BJ (cell line): ENCODE measurements at regions not wholly inside any gene's neighbourhood (a gene's known extent, or its start where the extent isn't known, plus 50 kb on each side); places are given as distances from the start of the nearest gene placed in this dataset.

Source experiments
- CTCF ChIA-PET: fragments of 350-600 bp; formaldehyde crosslinking; extraction: SDS; loops from one replicate; lab custom pipeline; 2021; ENCODE audit warnings: antibody characterized with exemption, inconsistent platforms; lab: Yijun Ruan, JAX
- POLR2A ChIA-PET: fragments of 300-600 bp; sonication (Branson Sonifier 250); formaldehyde crosslinking; extraction: SDS; loops from one replicate; lab custom pipeline; 2021; ENCODE audit warnings: antibody characterized with exemption; lab: Charles Lee
- DNase-seq: peaks from one replicate; pipeline ENCODE4 v3.0.0-alpha.2; 2011; ENCODE audit warnings: low read depth
- H3K27me3 ChIP-seq: 2 replicates; pipeline ENCODE4 v1.6.0; 2011; ENCODE audit warnings: low read length; ENCODE audit not compliant: control insufficient read depth, insufficient read depth
- H3K36me3 ChIP-seq: 2 replicates; pipeline ENCODE4 v1.5.1; 2011; ENCODE audit warnings: low read length; ENCODE audit not compliant: control insufficient read depth, insufficient read depth
- H3K4me3 ChIP-seq: 2 replicates; pipeline ENCODE4 v1.5.1; 2011; ENCODE audit warnings: low read depth, mild to moderate bottlenecking, control low read depth, low read length
- TF ChIP-seq, protein P1 (sequence below): IDR thresholded peaks from 2 replicates; pipeline ENCODE4 v1.5.1; 2011; ENCODE audit warnings: low read depth, mild to moderate bottlenecking, control low read depth, inconsistent platforms, low read length, moderate library complexity; ENCODE audit not compliant: insufficient read depth

DNA sequence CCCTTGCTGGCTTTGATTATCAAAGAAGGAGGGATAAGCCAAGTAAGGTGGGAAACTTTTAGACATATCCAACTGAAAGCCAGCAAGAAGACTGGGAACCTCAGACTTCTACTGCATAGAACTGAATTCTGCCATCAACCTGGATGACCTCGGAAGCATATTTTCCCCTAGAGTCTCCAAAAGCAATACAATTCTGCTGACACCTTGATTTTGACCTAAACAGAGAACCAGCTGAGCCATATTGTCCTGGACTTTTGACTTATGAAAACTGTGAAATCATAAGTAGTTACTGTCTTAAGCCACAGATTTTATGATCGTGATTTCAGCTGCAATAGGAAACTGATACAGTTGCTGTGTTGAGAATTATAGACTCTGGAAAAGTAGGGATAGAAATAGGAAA lies 227.6 kb downstream of the PCDH20 start:
- ChIA-PET POLR2A (no interaction called here), CTCF (no interaction called here)
- DNase-seq: no peak
- no peaks in the 10 kb centered on the region for H3K36me3 ChIP-seq
- H3K27me3 ChIP-seq: no peaks in the 10 kb centered on the region
- no peak overlapping the region for H3K4me3 ChIP-seq
- TF ChIP-seq, protein P1, sequence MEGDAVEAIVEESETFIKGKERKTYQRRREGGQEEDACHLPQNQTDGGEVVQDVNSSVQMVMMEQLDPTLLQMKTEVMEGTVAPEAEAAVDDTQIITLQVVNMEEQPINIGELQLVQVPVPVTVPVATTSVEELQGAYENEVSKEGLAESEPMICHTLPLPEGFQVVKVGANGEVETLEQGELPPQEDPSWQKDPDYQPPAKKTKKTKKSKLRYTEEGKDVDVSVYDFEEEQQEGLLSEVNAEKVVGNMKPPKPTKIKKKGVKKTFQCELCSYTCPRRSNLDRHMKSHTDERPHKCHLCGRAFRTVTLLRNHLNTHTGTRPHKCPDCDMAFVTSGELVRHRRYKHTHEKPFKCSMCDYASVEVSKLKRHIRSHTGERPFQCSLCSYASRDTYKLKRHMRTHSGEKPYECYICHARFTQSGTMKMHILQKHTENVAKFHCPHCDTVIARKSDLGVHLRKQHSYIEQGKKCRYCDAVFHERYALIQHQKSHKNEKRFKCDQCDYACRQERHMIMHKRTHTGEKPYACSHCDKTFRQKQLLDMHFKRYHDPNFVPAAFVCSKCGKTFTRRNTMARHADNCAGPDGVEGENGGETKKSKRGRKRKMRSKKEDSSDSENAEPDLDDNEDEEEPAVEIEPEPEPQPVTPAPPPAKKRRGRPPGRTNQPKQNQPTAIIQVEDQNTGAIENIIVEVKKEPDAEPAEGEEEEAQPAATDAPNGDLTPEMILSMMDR: no peak

DNA sequence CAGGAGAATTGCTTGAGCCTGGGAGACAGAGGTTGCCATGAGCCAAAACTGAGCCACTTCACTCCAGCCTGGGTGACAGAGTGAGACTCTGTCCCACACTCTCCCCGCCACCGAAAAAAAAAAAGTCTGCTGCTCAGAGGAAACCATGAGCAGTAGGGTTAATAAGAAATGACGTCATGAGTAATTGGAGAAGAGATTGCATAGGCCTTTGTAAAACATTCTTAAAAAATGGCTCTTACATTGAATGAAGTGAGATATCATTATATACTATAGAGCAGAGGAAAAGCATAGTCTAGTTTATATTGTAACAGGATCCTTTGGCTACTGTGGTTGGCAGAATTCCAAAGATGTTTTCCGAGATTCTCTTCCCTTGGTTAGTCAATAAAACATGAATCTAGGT lies 228.2 kb downstream of the PCDH20 start:
- ChIA-PET POLR2A (no interaction called here), CTCF (no interaction called here)

DNA sequence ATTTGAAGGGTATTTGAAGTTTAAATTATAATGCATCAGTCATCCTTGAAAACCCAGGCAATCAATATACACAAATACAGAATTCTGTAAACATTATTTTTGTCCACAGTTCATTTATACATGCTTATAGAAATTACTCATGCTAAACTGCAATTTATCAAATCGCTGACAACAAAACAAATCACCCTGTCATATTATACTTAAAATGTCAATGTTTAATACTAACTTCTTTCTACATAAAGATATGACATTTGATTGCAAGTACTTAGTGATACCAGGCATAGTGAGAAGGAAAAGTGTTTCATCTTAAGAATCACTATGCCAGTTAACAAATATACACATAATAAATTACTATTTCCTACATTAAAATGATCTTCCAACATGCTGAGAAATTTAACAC lies 232.0 kb downstream of the PCDH20 start:
- Histone ChIP-seq H3K36me3 (no peaks in the 10 kb centered on the region), H3K4me3 (no peak overlapping the region), H3K27me3 (no peaks in the 10 kb centered on the region)
- TF ChIP-seq, protein P1: no peak
- ChIA-PET CTCF (no interaction called here), POLR2A (no interaction called here)
- no peak for DNase-seq

More for the DNA sequence above, 228.2 kb downstream of the PCDH20 start:
- Histone ChIP-seq H3K36me3 (no peaks in the 10 kb centered on the region), H3K4me3 (no peak overlapping the region), H3K27me3 (no peaks in the 10 kb centered on the region)
- TF ChIP-seq, protein P1: no peak
- no peak for DNase-seq

DNA sequence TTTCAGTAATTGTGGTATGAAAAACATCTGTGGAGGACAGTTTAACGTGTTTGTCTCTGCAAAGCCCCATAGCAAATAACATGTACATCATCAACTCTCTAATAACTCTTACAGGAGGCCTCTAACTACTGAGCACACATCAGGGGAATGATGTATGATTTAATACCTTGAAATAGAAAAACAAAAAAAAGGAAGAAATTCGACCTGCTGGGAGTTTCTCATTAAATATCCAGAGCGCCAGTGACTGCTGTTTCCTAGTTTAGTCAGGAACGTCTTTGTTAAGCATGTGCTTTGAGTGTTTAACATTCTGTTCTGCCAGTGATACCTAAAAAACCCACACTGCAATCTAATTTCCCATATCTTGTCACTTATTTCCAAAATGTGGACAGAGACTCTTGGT lies 235.4 kb downstream of the PCDH20 start:
- ChIA-PET POLR2A (no interaction called here), CTCF (no interaction called here)
- TF ChIP-seq, protein P1: no peak

DNA sequence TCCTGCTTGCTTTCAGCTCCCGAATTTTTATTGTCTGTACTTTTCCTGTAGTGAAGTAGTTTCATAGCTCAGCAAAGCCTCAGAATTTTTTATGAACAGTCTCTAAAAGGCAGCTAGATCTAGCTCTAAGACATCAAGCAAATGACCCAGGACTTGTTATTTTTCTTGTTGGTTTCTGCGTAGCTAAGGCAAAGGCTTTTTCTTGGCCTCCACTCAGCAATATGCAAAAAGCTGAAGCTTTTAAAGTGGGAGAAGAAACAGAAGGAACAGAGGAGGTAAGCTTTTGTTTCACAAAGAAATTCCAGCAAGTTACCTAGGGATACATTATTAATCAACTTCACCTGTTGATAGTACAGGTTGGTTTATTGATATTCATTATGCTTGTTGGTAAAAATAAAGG lies 235.9 kb downstream of the PCDH20 start:
- H3K36me3 ChIP-seq: no peaks in the 10 kb centered on the region
- ChIA-PET CTCF (no interaction called here), POLR2A (no interaction called here)
- TF ChIP-seq, protein P1: no peak
- no peak for DNase-seq
- H3K27me3 ChIP-seq: no peaks in the 10 kb centered on the region
- no peak overlapping the region for H3K4me3 ChIP-seq

More for the DNA sequence above, 235.4 kb downstream of the PCDH20 start:
- H3K36me3 ChIP-seq: no peaks in the 10 kb centered on the region
- no peaks in the 10 kb centered on the region for H3K27me3 ChIP-seq
- H3K4me3 ChIP-seq: no peak overlapping the region
- DNase-seq: no peak
